IPS-18a (cell line): ENCODE measurements at regions not wholly inside any gene's neighbourhood (a gene's known extent, or its start where the extent isn't known, plus 50 kb on each side); places are given as distances from the start of the nearest gene placed in this dataset.

Source experiments
- H3K27ac ChIP-seq: one replicate; pipeline ENCODE4 v1.5.1; 2013; ENCODE audit warnings: low read length
- H3K27me3 ChIP-seq: one replicate; pipeline ENCODE4 v1.6.1; 2013; ENCODE audit warnings: mild to moderate bottlenecking, low read length; ENCODE audit not compliant: control insufficient read depth, insufficient read depth
- H3K36me3 ChIP-seq: one replicate; pipeline ENCODE4 v1.6.1; 2013; ENCODE audit warnings: low read depth, low read length; ENCODE audit not compliant: control insufficient read depth
- H3K4me1 ChIP-seq: one replicate; pipeline ENCODE4 v1.6.1; 2013; ENCODE audit warnings: low read depth, low read length; ENCODE audit not compliant: control insufficient read depth
- H3K4me3 ChIP-seq: one replicate; pipeline ENCODE4 v1.5.1; 2013; ENCODE audit warnings: low read length
- H3K9ac ChIP-seq: one replicate; pipeline ENCODE4 v1.6.1; 2013; ENCODE audit warnings: mild to moderate bottlenecking, low read length, moderate library complexity
- H3K9me3 ChIP-seq: one replicate; pipeline ENCODE4 v1.6.1; 2013; ENCODE audit warnings: low read depth, low read length; ENCODE audit not compliant: control insufficient read depth

DNA sequence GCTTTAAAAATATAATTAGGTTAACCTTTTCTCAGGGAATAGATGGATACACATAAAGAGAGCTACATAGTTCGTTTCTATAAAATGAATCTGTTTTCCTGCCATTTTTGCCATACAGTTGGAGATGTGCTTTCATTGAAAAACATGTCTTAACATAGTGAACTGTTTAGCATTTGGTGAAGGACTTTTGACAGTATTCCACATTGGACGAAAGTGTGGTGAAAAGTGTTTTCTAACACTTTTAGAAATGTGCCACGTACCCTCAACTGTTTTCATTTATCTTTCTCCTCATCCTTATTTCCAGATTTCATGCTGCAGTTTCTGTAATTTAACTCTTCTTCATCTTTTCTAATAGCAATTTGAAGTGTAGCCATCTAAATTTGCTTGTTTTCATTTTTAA, 249.1 kb upstream of the MTNR1B start:
- H3K27me3 ChIP-seq, result no peaks in the 10 kb centered on the region
- H3K9ac ChIP-seq, result no peak overlapping the region
- H3K4me3 ChIP-seq, result no peak overlapping the region
- no peaks in the 10 kb centered on the region for H3K4me1 ChIP-seq
- no peak overlapping the region for H3K27ac ChIP-seq
- H3K9me3 ChIP-seq, result no peaks in the 10 kb centered on the region
- no peaks in the 10 kb centered on the region for H3K36me3 ChIP-seq

DNA sequence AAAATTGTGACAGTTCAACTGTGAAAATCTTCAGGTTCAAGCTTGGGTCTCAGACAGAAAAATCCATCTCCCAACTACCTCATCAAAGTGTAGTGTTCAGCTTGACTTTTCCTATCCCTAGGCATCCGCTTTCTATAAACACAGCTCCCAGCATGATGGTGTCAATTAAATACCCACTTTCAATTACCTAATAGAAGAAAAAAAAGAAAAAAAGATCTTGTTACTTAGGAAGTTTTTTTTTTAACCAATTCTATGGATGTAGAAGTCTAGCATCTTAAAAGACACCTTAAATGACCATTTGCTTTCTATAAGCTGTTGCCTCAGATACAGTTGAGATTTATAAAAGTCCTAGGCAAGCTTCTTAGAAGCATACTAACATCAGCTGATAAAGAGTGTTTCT, 244.1 kb upstream of the MTNR1B start:
- Histone ChIP-seq H3K9me3 (no peaks in the 10 kb centered on the region), H3K4me3 (no peak overlapping the region), H3K27me3 (no peaks in the 10 kb centered on the region), H3K9ac (no peak overlapping the region), H3K27ac (no peak overlapping the region), H3K36me3 (no peaks in the 10 kb centered on the region), H3K4me1 (no peaks in the 10 kb centered on the region)

DNA sequence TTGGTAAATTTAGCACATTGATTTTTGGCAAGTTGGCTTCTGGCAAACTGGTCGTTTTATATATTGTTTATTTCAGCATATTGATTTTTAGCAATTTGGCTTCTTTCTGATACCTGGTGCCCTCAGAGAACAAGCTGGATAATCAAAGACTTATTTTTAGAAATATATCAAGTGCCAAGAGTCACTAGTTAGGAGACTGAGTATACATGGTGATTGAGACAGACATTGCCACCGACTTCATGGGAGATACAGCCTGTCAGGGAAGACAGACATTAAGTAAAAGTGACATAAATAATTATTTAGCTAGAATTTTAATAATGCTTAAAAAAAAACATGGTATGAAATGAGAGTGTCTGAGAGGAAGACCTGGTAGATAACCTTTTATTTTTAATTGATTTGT, 242.3 kb upstream of the MTNR1B start:
- no peak overlapping the region for H3K27ac ChIP-seq

DNA sequence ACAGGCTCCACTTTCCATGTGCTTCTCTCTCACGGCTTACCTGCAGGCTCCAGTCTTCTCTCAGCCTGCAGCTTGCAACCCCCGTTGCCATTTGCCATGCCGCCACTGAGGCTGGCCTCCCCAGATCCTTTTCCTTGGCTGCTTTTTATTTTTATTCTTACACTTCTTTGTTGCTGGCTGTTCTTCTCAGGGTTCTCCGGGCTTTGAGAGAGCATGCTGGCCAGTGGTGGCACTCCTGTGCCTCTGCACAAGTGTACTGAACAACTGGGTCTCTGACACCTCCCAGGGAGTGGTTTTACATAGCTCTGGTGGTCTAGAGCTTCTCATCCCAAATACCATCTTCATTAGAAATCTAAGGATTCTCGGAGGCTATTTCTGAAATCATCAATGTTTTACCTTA, 241.7 kb upstream of the MTNR1B start:
- Histone ChIP-seq H3K4me1 (no peaks in the 10 kb centered on the region), H3K27ac (no peak overlapping the region)

More for the DNA sequence above, 242.3 kb upstream of the MTNR1B start:
- no peaks in the 10 kb centered on the region for H3K4me1 ChIP-seq
- H3K27me3 ChIP-seq, result no peaks in the 10 kb centered on the region
- no peaks in the 10 kb centered on the region for H3K36me3 ChIP-seq
- H3K9me3 ChIP-seq, result no peaks in the 10 kb centered on the region
- no peak overlapping the region for H3K4me3 ChIP-seq
- H3K9ac ChIP-seq, result no peak overlapping the region

DNA sequence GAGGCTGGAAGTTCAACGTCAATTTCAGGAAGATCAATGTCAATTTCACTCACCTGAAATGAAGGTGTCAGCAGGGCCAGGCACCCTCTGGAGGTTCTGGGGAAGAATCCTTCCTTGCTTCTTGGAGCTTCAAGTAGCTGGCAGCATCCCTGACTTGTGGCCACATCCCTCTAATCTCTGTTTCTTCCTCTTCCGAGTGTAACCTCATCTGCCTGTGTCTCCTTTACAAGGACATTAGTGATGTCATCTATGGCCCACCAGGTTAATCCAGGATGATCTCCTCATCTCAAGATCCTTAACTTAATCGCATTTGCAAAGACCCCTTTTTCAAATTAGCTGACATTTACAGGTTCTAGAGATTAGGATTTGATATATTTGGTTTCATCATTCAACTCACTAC, 240.8 kb upstream of the MTNR1B start:
- H3K9me3 ChIP-seq, result no peaks in the 10 kb centered on the region
- no peak overlapping the region for H3K27ac ChIP-seq
- no peaks in the 10 kb centered on the region for H3K4me1 ChIP-seq
- no peak overlapping the region for H3K4me3 ChIP-seq
- no peaks in the 10 kb centered on the region for H3K36me3 ChIP-seq
- H3K9ac ChIP-seq, result no peak overlapping the region
- H3K27me3 ChIP-seq, result no peaks in the 10 kb centered on the region

More for the DNA sequence above, 241.7 kb upstream of the MTNR1B start:
- Histone ChIP-seq H3K27me3 (no peaks in the 10 kb centered on the region), H3K9ac (no peak overlapping the region), H3K36me3 (no peaks in the 10 kb centered on the region), H3K4me3 (no peak overlapping the region), H3K9me3 (no peaks in the 10 kb centered on the region)

DNA sequence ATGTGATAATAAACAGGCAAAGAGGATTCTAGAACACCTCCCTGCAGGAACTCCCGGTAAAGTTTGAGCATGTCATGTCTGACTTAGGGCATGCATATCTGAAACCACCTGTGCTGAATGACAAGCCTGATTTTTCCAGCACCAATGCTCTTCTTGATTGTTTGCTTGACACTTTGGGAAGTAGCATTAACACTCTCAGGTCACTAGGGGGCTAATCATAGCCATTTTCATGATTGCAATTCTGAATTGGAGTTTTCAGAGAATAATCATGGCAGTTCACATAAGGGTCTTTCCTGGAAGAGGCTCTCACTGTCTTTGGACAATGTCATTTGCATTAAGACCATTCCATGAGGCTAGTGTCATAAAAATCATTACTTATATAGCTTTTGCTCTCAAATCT, 234.4 kb upstream of the MTNR1B start:
- Histone ChIP-seq H3K36me3 (no peaks in the 10 kb centered on the region), H3K27me3 (no peaks in the 10 kb centered on the region), H3K9me3 (no peaks in the 10 kb centered on the region), H3K4me1 (no peaks in the 10 kb centered on the region), H3K4me3 (no peak overlapping the region), H3K27ac (no peak overlapping the region), H3K9ac (no peak overlapping the region)

DNA sequence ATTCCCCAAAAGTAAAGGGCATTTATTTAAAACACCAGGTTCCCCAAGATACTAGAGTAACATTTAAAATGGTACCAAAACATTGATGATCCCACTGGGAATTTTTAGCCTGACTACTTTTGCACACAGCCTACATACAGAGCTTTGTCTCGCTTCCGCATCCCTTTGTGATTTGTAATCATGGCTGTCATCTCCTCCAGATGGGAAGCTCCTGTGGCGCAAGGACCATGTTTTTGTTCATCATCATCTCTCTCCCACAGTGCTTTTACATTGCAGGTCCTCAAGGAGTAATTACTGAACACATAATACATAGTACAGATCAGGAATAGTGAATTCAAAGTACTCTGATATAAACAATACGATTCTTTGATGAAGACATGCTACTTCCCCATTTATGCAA, 231.2 kb upstream of the MTNR1B start:
- Histone ChIP-seq H3K36me3 (no peaks in the 10 kb centered on the region), H3K4me1 (no peaks in the 10 kb centered on the region), H3K9ac (no peak overlapping the region), H3K27ac (no peak overlapping the region), H3K9me3 (no peaks in the 10 kb centered on the region), H3K4me3 (no peak overlapping the region), H3K27me3 (no peaks in the 10 kb centered on the region)

DNA sequence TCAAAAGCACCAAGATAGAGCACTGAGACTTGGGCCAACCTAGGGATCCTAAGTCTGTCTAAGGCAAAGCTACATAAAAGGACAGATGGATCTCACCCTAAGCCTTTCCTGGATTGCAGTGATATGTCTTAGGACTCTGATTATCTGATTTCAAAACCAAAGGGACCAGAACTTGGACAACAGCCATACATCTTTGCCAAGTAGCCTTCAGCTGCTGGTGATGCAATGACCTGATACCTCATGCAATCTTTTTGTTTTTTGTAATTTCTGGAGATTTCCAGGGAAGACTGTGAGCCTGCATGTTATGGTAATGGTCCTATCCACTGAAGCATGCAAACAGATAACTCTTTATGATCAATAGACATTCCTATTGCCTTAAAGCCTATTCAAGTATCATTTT, 230.4 kb upstream of the MTNR1B start:
- Histone ChIP-seq H3K4me1 (no peaks in the 10 kb centered on the region), H3K9ac (no peak overlapping the region), H3K36me3 (no peaks in the 10 kb centered on the region), H3K9me3 (no peaks in the 10 kb centered on the region), H3K27me3 (no peaks in the 10 kb centered on the region), H3K4me3 (no peak overlapping the region), H3K27ac (no peak overlapping the region)

DNA sequence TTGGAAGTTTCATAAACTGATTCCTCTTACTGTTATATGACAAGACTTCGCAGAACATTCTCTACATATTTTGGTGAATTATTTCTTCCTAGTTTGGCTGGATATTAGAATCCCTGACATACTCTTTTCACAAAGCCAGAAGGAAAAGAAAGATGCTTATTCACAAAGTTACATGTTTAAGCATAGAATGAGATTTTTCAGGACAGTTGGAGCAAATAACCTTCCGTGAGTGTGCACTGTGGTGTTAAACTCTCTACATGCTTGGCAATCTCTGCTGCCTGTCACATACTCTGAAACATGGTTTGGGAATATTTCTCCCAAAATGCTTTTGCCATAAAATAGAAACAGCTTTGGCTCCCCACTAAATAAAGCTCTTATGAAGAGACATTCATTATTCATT, 230.0 kb upstream of the MTNR1B start:
- Histone ChIP-seq H3K27ac (no peak overlapping the region), H3K9me3 (no peaks in the 10 kb centered on the region), H3K4me3 (no peak overlapping the region), H3K27me3 (no peaks in the 10 kb centered on the region), H3K4me1 (no peaks in the 10 kb centered on the region), H3K36me3 (no peaks in the 10 kb centered on the region), H3K9ac (no peak overlapping the region)

DNA sequence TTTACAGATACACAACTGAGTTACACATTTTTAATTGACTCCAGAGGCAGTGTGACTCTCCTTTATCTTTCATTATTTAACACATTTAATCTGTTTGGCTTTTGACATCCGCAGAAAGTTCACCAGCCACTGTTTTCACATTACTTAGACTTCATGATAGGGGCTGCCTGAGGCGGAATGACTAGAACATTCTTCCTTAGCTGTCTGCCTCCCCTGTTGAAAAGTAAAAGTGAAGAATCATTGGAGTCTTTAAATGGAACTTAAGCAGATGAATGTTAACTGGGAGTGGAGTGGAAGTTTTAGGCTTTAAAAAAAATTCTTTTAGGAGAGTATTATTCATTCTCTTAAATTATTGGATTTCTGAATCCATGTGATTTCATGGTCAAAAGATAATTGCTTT, 229.2 kb upstream of the MTNR1B start:
- H3K4me1 ChIP-seq, result no peaks in the 10 kb centered on the region
- H3K27me3 ChIP-seq, result no peaks in the 10 kb centered on the region
- no peak overlapping the region for H3K27ac ChIP-seq
- no peak overlapping the region for H3K4me3 ChIP-seq
- H3K9me3 ChIP-seq, result no peaks in the 10 kb centered on the region
- no peaks in the 10 kb centered on the region for H3K36me3 ChIP-seq
- no peak overlapping the region for H3K9ac ChIP-seq

DNA sequence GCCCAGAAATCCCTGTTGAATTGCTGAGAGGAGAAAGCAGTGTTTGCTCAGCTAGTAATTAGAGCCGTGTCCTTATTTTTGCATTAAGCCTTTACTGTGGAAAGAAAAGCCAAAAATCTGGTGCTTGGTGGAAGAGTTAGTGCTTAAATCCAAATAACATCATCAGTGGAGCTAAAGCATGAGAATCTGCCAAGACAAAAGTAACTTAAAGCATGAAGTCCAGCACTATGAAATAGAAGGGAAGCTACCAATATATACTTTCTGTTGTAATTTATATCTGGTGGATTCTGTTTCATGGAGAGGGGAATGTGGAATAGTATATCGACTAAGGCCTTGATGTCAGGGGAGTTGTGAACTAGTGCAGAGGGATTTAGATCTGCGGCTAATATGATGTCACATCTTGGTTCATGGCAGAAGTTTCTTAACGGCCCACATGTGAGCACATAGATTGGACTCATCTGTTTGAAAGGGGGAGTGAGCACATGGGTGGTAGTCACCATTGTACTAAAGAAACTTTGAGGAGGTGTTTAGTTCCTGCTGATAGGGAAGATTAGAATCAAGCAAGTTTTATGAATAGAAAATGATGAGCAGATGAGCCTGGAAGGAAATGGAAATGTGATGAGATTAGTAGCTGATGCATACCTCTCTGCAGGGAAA, 224.4 kb upstream of the MTNR1B start:
- no peak overlapping the region for H3K4me3 ChIP-seq
- H3K27me3 ChIP-seq, result no peaks in the 10 kb centered on the region
- H3K27ac ChIP-seq, result no peak overlapping the region
- no peaks in the 10 kb centered on the region for H3K36me3 ChIP-seq
- H3K9ac ChIP-seq, result no peak overlapping the region
- no peaks in the 10 kb centered on the region for H3K4me1 ChIP-seq
- no peaks in the 10 kb centered on the region for H3K9me3 ChIP-seq

DNA sequence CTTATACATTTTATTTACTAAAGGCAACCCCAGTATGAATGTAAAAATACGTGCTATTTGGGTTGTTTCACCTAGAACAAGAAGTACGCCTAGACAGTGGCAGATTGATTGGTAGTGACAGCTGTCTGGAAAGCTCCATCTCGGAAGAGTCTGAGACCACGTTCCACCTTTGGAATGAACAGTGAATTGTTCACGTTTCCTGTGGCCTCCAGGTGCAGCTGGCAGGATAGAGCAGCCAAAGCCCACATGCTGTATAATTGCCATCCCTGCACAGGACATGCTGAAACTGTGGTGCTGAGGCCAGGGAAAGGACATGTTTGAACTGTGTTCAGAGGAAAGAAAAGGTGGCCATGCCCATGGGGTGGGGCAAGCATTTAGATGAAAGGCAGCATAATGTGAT, 218.7 kb upstream of the MTNR1B start:
- no peaks in the 10 kb centered on the region for H3K36me3 ChIP-seq
- H3K4me3 ChIP-seq, result no peak overlapping the region
- H3K9me3 ChIP-seq, result no peaks in the 10 kb centered on the region
- H3K9ac ChIP-seq, result no peak overlapping the region
- no peaks in the 10 kb centered on the region for H3K27me3 ChIP-seq
- H3K4me1 ChIP-seq, result no peaks in the 10 kb centered on the region
- H3K27ac ChIP-seq, result no peak overlapping the region
